ENCODE measurements at regions not wholly inside any gene's neighbourhood (a gene's known extent, or its start where the extent isn't known, plus 50 kb on each side); places are given as distances from the start of the nearest gene placed in this dataset.

- TF ChIP-seq AKNA (CRISPR knock-in tag; IDR thresholded peaks at IDR 0.05; ENCODE audit: borderline replicate concordance) (no peak), ZNF354B (CRISPR knock-in tag; IDR thresholded peaks at IDR 0.05) (no peak)
Measured at GRCh38 chr9:75812141-75812540, 78.3 kb upstream of the PCSK5 start (continued).

GRCh38 chr9:75814667-75815066 lies 75.8 kb upstream of the PCSK5 start:
- no TSS peak for BruUV-seq (replicated peaks)
- in situ Hi-C loops (cut with HindIII; ENCODE audit: extremely low pct_ligation_motif_present, low pct_unique_long_range_greater_than_20kb): no loop called here
- Histone ChIP-seq H3K27me3 (ENCODE audit: control insufficient read depth in 1 of 2, insufficient read depth in 2 of 2, low read length in 2 of 2) (no peaks in the 10 kb centered on the region), H3K4me2 (ENCODE audit: low read depth, low read length) (no peak overlapping the region), H4K20me1 (ENCODE audit: insufficient read depth, low read length) (no peaks in the 10 kb centered on the region), H3K9ac (ENCODE audit: insufficient read depth, low read depth, low read length) (no peak overlapping the region), H3K4me1 (ENCODE audit: insufficient read depth, low read length) (no peaks in the 10 kb centered on the region), H3K4me3 (replicated peaks in 1 of 3; ENCODE audit: insufficient read depth in 1 of 3, low read depth in 2 of 3, low read length in 3 of 3) (no peak overlapping the region), H3K79me2 (ENCODE audit: insufficient read depth, low read length) (no peaks in the 10 kb centered on the region), H2AFZ (ENCODE audit: low read length) (no peak overlapping the region), H3K9me3 (ENCODE audit: low read length) (peaks cover 42% of the 10 kb centered on the region), H3K36me3 (replicated peaks in 1 of 2; ENCODE audit: control insufficient read depth in 1 of 2, insufficient read depth in 2 of 2, low read length in 2 of 2) (no peaks in the 10 kb centered on the region), H3K27ac (ENCODE audit: extremely low read length, insufficient read depth, low read length) (no peak overlapping the region)
- no peak for DNase-seq (ENCODE audit: low spot score)
- ATAC-seq: no peak
- intact Hi-C loops (cut with micrococcal nuclease; ENCODE audit: unreplicated experiment): no loop called here
- ChIA-PET CTCF (ENCODE audit: low intra/inter-chr PET ratio, low total read pairs) (no interaction called here), POLR2A (no interaction called here)
- no peak for FAIRE-seq
- TF ChIP-seq YY1 (IDR thresholded peaks at IDR 0.05; ENCODE audit: insufficient read depth, insufficient replicate concordance, low read depth, low read length) (no peak), AGO2 (optimal IDR thresholded peaks at IDR 0.05; ENCODE audit: low read depth, low read length) (no peak), DRAP1 (CRISPR knock-in tag; IDR thresholded peaks at IDR 0.05) (no peak), KAT8 (CRISPR knock-in tag; IDR thresholded peaks at IDR 0.05) (no peak), ZC3H4 (CRISPR knock-in tag; IDR thresholded peaks at IDR 0.05; ENCODE audit: borderline replicate concordance) (no peak), THYN1 (CRISPR knock-in tag; IDR thresholded peaks at IDR 0.05; ENCODE audit: borderline replicate concordance, low read depth) (no peak), ZC3H13 (CRISPR knock-in tag; IDR thresholded peaks at IDR 0.05) (no peak), DNMT3B (CRISPR knock-in tag; conservative IDR thresholded peaks at IDR 0.05) (no peak), ZNF33A (CRISPR knock-in tag; IDR thresholded peaks at IDR 0.05; ENCODE audit: borderline replicate concordance) (no peak), REST (IDR thresholded peaks at IDR 0.05; ENCODE audit: borderline replicate concordance in 1 of 2, low read depth in 1 of 2, low read length in 2 of 2) (no peak), GRHL1 (CRISPR knock-in tag; conservative IDR thresholded peaks at IDR 0.05) (no peak)
